Endothelial cell of umbilical vein (primary cell): ENCODE measurements at regions not wholly inside any gene's neighbourhood (a gene's known extent, or its start where the extent isn't known, plus 50 kb on each side); places are given as distances from the start of the nearest gene placed in this dataset.

ENCODE experiments used
- BruUV-seq: library from RNA; stranded (reverse); fragments of 400-500 nt; replicated peaks from 2 replicates; lab custom pipeline; 2021; lab: Mats Ljungman, UMichigan
- CTCF ChIA-PET: fragments of 300-600, 350-600 bp; sonication (Branson Sonifier 250); formaldehyde crosslinking; loops from one replicate; lab custom pipeline; 2021; ENCODE audit warnings: antibody characterized with exemption, inconsistent platforms; lab: Charles Lee
- POLR2A ChIA-PET: fragments of 300-600, 350-600 bp; sonication (Branson Sonifier 250); formaldehyde crosslinking; loops from one replicate; lab custom pipeline; 2021; ENCODE audit warnings: antibody characterized with exemption, inconsistent platforms; lab: Charles Lee
- DNase-seq: peaks from one replicate; pipeline ENCODE4 v3.0.0-alpha.2; 2011; ENCODE audit warnings: low read depth, low spot score
- FAIRE-seq: peaks from 2 replicates; lab custom pipeline; 2011; peaks lifted over from hg19 to GRCh38; lab: Jason Lieb, UNC
- H2AFZ ChIP-seq: 2 replicates; pipeline ENCODE4 v1.6.0; 2012; ENCODE audit warnings: low read depth, low read length, control low read depth, inconsistent platforms
- H3K27ac ChIP-seq: 2 replicates; pipeline ENCODE4 v1.5.1; 2011; ENCODE audit warnings: low read depth, mild to moderate bottlenecking, control low read depth, low read length, moderate library complexity; ENCODE audit not compliant: insufficient read depth
- H3K27me3 ChIP-seq, 2 experiments: 2 replicates each; pipeline versions ENCODE4 v1.6.0 to v1.6.1; 2011; ENCODE audit warnings: low read length in 2 of 2, mixed read lengths in 1 of 2; ENCODE audit not compliant: control insufficient read depth in 2 of 2, insufficient read depth in 2 of 2
- H3K36me3 ChIP-seq, 2 experiments: 2 replicates in 1 of 2; 3 replicates in 1 of 2; pipeline ENCODE4 v1.5.1; 2011; ENCODE audit warnings: low read length in 2 of 2, mild to moderate bottlenecking in 1 of 2, moderate library complexity in 1 of 2; ENCODE audit not compliant: control insufficient read depth in 2 of 2, insufficient read depth in 2 of 2; ENCODE audit errors: extremely low read depth in 1 of 2
- H3K4me1 ChIP-seq: 3 replicates; pipeline ENCODE4 v1.5.1; 2011; ENCODE audit warnings: mild to moderate bottlenecking, low read length; ENCODE audit not compliant: control insufficient read depth, insufficient read depth; ENCODE audit errors: extremely low read depth
- H3K4me2 ChIP-seq: 2 replicates; pipeline ENCODE4 v1.6.1; 2011; ENCODE audit warnings: low read length, control low read depth, mixed read lengths; ENCODE audit not compliant: insufficient read depth
- H3K4me3 ChIP-seq, 3 experiments: fragments of 200-600 bp in 1 of 3; sonication (generic), shearing (Covaris generic) in 1 of 3; replicated peaks in 1 of 3; 2 replicates each; pipeline ENCODE4 v1.5.1; 2011 to 2016; ENCODE audit warnings: control low read depth in 3 of 3, low read length in 3 of 3, mild to moderate bottlenecking in 2 of 3, inconsistent platforms in 1 of 3, low read depth in 1 of 3, moderate library complexity in 1 of 3; ENCODE audit not compliant: insufficient read depth in 1 of 3
- H3K79me2 ChIP-seq: 2 replicates; pipeline ENCODE4 v1.6.0; 2012; ENCODE audit warnings: low read length, inconsistent platforms; ENCODE audit not compliant: control insufficient read depth, insufficient read depth
- H3K9ac ChIP-seq: replicated peaks from 2 replicates; pipeline ENCODE3; 2011; ENCODE audit warnings: low read length, control low read depth; ENCODE audit not compliant: insufficient read depth; ENCODE audit errors: extremely low read depth
- H3K9me1 ChIP-seq: replicated peaks from 3 replicates; pipeline ENCODE4 v1.6.0; 2011; ENCODE audit warnings: mild to moderate bottlenecking, low read length; ENCODE audit not compliant: control insufficient read depth, insufficient read depth; ENCODE audit errors: extremely low read depth
- H3K9me3 ChIP-seq: replicated peaks from 2 replicates; pipeline ENCODE4 v1.5.1; 2012; ENCODE audit warnings: low read length, inconsistent platforms; ENCODE audit not compliant: control insufficient read depth, insufficient read depth
- H4K20me1 ChIP-seq: replicated peaks from 2 replicates; pipeline ENCODE3; 2011; ENCODE audit warnings: mild to moderate bottlenecking, low read length; ENCODE audit not compliant: control insufficient read depth, insufficient read depth; ENCODE audit errors: extremely low read depth
- CTCF ChIP-seq, 2 donors: IDR thresholded peaks; 1 replicate in 1 of 2; 2 replicates in 1 of 2; pipeline ENCODE4 v1.5.1; 2011; ENCODE audit warnings: low read length in 2 of 2, mild to moderate bottlenecking in 2 of 2, moderate library complexity in 2 of 2, control low read depth in 1 of 2, inconsistent platforms in 1 of 2, low read depth in 1 of 2; ENCODE audit not compliant: insufficient read depth in 1 of 2; ENCODE audit errors: extremely low read depth in 1 of 2
- EZH2 ChIP-seq: IDR thresholded peaks from 2 replicates; pipeline ENCODE4 v1.6.1; 2012; ENCODE audit warnings: borderline replicate concordance, low read depth, mild to moderate bottlenecking, moderate library complexity, low read length, inconsistent platforms; ENCODE audit not compliant: severe bottlenecking
- FOS ChIP-seq: IDR thresholded peaks from 2 replicates; pipeline ENCODE4 v1.6.1; 2011; ENCODE audit warnings: mild to moderate bottlenecking, low read length, moderate library complexity, borderline replicate concordance; ENCODE audit not compliant: insufficient read depth
- GATA2 ChIP-seq: IDR thresholded peaks from 2 replicates; pipeline ENCODE4 v1.7.0; 2011; ENCODE audit warnings: low read depth, mild to moderate bottlenecking, moderate library complexity, mixed read lengths, low read length; ENCODE audit not compliant: insufficient read length, insufficient read depth
- JUN ChIP-seq: IDR thresholded peaks from 2 replicates; pipeline ENCODE4 v1.6.1; 2011; ENCODE audit warnings: borderline replicate concordance, low read depth; ENCODE audit not compliant: insufficient read length, insufficient read depth
- MAX ChIP-seq: IDR thresholded peaks from 2 replicates; pipeline ENCODE4 v1.6.1; 2011; ENCODE audit not compliant: insufficient read depth, insufficient read length
- POLR2A ChIP-seq: IDR thresholded peaks from 2 replicates; pipeline ENCODE4 v1.6.1; 2012; ENCODE audit warnings: low read depth, mild to moderate bottlenecking, control low read depth, low read length
- POLR2AphosphoS5 ChIP-seq: IDR thresholded peaks from 2 replicates; pipeline ENCODE4 v1.6.1; 2012; ENCODE audit warnings: low read depth, mild to moderate bottlenecking, control low read depth, low read length, moderate library complexity; ENCODE audit not compliant: insufficient read depth
- dilution Hi-C: fragments of 300-500 bp; cut with MboI; formaldehyde crosslinking; loops from one replicate; pipeline ENCODE4 v1.15.0; 2019; ENCODE audit warnings: low sequenced_read_pairs; ENCODE audit not compliant: extremely low pct_ligation_motif_present
- intact Hi-C: fragments of 100-400 bp; cut with micrococcal nuclease; formaldehyde crosslinking; loops from one replicate; pipeline ENCODE4 v1.10.0; 2022

- no peaks in the 10 kb centered on the region for H3K79me2 ChIP-seq
- no peak overlapping the region for H3K4me3 ChIP-seq
- no peaks in the 10 kb centered on the region for H3K27me3 ChIP-seq
- no peak overlapping the region for H2AFZ ChIP-seq
- POLR2A ChIA-PET, result no interaction called here
- no peak for TF ChIP-seq JUN
- TF ChIP-seq EZH2, result no peak
- TF ChIP-seq GATA2, result no peak
- TF ChIP-seq POLR2A, result no peak
- no peak for TF ChIP-seq MAX
- TF ChIP-seq CTCF (IDR thresholded peaks at IDR 0.05; ENCODE audit: extremely low read depth in 1 of 2, insufficient read depth in 1 of 2, low read depth in 1 of 2, low read length in 2 of 2), result no peak
- TF ChIP-seq POLR2AphosphoS5, result no peak
- no peak for TF ChIP-seq FOS
- H3K36me3 ChIP-seq, result no peaks in the 10 kb centered on the region
- dilution Hi-C loops (no loop called here), intact Hi-C loops (no loop called here)
- H4K20me1 ChIP-seq, result no peaks in the 10 kb centered on the region
- H3K9me3 ChIP-seq, result no peaks in the 10 kb centered on the region
- no peaks in the 10 kb centered on the region for H3K4me1 ChIP-seq
- CTCF ChIA-PET, result no interaction called here
- no peak for DNase-seq
- no TSS peak for BruUV-seq
- no peak overlapping the region for H3K9ac ChIP-seq
- H3K4me2 ChIP-seq, result no peak overlapping the region
- no peak overlapping the region for H3K27ac ChIP-seq
- FAIRE-seq, result no peak
- no peaks in the 10 kb centered on the region for H3K9me1 ChIP-seq
Measured at GRCh38 chr12:131448254-131448795, 262.6 kb upstream of the SFSWAP start.
